MCF 10A (cell line): ENCODE measurements at regions not wholly inside any gene's neighbourhood (a gene's known extent, or its start where the extent isn't known, plus 50 kb on each side); places are given as distances from the start of the nearest gene placed in this dataset.

Source experiments
- BruUV-seq: library from RNA; stranded (reverse); fragments of 400-500 nt; replicated peaks from 2 replicates; lab custom pipeline; 2021; lab: Mats Ljungman, UMichigan
- CTCF ChIA-PET: fragments of 300-600 bp; sonication (Branson Sonifier 250); formaldehyde crosslinking; extraction: SDS; loops from one replicate; lab custom pipeline; 2021; ENCODE audit warnings: antibody characterized with exemption, inconsistent platforms; lab: Yijun Ruan, JAX
- POLR2A ChIA-PET: fragments of 300-600, 350-650 bp; sonication (Branson Sonifier 250); formaldehyde crosslinking; extraction: SDS; loops from one replicate; lab custom pipeline; 2020; ENCODE audit warnings: antibody characterized with exemption, inconsistent platforms; lab: Yijun Ruan, JAX
- DNase-seq: peaks from one replicate; pipeline ENCODE4 v3.0.0-alpha.2; 2018; ENCODE audit not compliant: unreplicated experiment
- H3K27ac Mint-ChIP-seq: one replicate; pipeline ENCODE4 v1.8.0; 2022; ENCODE audit warnings: mild to moderate bottlenecking, low read depth, mixed read lengths; ENCODE audit not compliant: unreplicated experiment
- H3K27me3 Mint-ChIP-seq: one replicate; pipeline ENCODE4 v1.8.0; 2022; ENCODE audit warnings: mixed read lengths; ENCODE audit not compliant: insufficient read depth, unreplicated experiment
- H3K36me3 Mint-ChIP-seq: one replicate; pipeline ENCODE4 v1.8.0; 2022; ENCODE audit warnings: mild to moderate bottlenecking, moderate library complexity, mixed read lengths; ENCODE audit not compliant: insufficient read depth, unreplicated experiment
- H3K4me1 Mint-ChIP-seq: one replicate; pipeline ENCODE4 v1.8.0; 2022; ENCODE audit warnings: mixed read lengths; ENCODE audit not compliant: insufficient read depth, unreplicated experiment
- H3K4me3 Mint-ChIP-seq: one replicate; pipeline ENCODE4 v1.8.0; 2022; ENCODE audit warnings: mild to moderate bottlenecking, moderate library complexity, mixed read lengths; ENCODE audit not compliant: unreplicated experiment
- H3K9me3 Mint-ChIP-seq: one replicate; pipeline ENCODE4 v1.8.0; 2022; ENCODE audit warnings: mixed read lengths; ENCODE audit not compliant: unreplicated experiment
- CTCF ChIP-seq: fragments of 200-600 bp; IDR thresholded peaks from one replicate; pipeline ENCODE4 v1.8.0; 2022; ENCODE audit warnings: antibody characterized with exemption, mild to moderate bottlenecking; ENCODE audit not compliant: unreplicated experiment
- intact Hi-C: fragments of 100-400 bp; cut with micrococcal nuclease; formaldehyde crosslinking; loops from 2 replicates; pipeline ENCODE4 v1.14.1; 2022

DNA sequence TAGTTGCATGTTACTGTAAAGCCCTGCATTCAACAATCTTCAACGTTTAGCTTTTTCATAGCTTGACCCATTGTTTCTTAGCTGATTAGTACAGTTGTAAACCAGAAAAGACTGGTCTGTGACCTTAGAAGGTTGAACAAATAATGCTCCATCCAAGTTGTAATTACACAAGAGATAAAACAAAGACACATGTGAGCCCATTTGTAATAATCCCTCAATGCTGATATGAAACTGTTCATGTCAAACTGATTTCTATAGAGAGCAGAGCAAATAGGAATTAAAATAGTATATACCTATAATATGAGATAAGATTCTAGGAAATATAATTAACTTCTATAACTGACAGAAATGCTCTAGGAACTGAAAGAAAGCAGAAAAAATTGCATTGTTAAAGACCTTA is 94.7 kb upstream of the SLC25A13 start:
- POLR2A ChIA-PET: no interaction called here
- no peak for TF ChIP-seq CTCF
- Mint-ChIP-seq H3K4me3 (no peak overlapping the region), H3K27me3 (peaks cover 44% of the 10 kb centered on the region), H3K9me3 (no peaks in the 10 kb centered on the region), H3K36me3 (no peaks in the 10 kb centered on the region), H3K27ac (no peak overlapping the region), H3K4me1 (no peaks in the 10 kb centered on the region)
- BruUV-seq: no TSS peak
- DNase-seq: no peak
- CTCF ChIA-PET: interaction anchor here (0.5 to 1.9 kb wide), 3 partner anchors 152 to 612 kb away, joined by 3 to 20 read pairs (median 4); no protein-coding TSS in a partner anchor
- intact Hi-C loops: loop anchor here (5.0 kb wide), 2 partner anchors 234 to 291 kb away; partner anchors contain the start of gene SEM1

GRCh38 chr7:96416116-96416515 is 94.2 kb upstream of the SLC25A13 start:
- BruUV-seq: no TSS peak
- H3K27me3 Mint-ChIP-seq: peaks cover 41% of the 10 kb centered on the region
- intact Hi-C loops: loop anchor here (5.0 kb wide), 2 partner anchors 234 to 291 kb away; partner anchors contain the start of gene SEM1
- no peaks in the 10 kb centered on the region for H3K36me3 Mint-ChIP-seq
- H3K4me1 Mint-ChIP-seq: no peaks in the 10 kb centered on the region
- no peaks in the 10 kb centered on the region for H3K9me3 Mint-ChIP-seq
- no peak for DNase-seq
- POLR2A ChIA-PET: interaction anchor here (0.7 kb wide), 1 partner anchor 1918 kb away, joined by 3 read pairs; no protein-coding TSS in a partner anchor
- H3K27ac Mint-ChIP-seq: no peak overlapping the region
- CTCF ChIA-PET: interaction anchor here (0.9 to 1.9 kb wide), 8 partner anchors 67 to 612 kb away, joined by 3 to 20 read pairs (median 4); no protein-coding TSS in a partner anchor
- no peak for TF ChIP-seq CTCF
- no peak overlapping the region for H3K4me3 Mint-ChIP-seq

DNA sequence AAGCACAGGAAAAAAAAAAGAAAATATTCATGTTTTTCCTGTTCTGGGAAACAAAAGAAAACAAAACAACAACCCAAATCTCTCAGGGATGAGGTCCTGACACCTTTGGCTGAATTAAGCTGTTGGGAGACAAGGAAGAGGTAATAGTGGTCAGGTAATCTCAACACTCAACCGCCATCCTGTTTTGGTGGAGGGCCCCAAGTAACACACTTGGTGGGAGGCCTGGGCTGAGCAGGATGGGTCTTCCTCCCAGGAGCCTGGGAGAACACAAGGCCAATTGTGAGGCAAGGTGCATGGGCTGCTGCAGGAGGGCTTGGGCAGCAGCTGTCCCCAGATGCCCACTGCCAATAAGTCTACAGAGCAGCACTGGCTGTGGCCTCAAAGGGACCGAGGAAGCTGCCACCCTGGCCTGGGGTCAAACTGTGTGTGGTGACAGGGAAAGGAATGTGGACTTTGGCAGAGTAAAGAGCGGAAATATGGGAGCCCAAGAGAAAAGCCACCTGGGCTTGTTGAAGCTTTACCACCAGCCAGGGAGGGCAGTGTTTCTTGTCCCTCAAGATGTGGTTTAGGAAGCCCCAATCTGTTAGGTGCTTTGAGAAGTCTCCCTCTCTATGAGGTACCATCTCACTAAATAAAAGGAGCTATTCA is 93.5 kb upstream of the SLC25A13 start:
- H3K4me1 Mint-ChIP-seq: no peaks in the 10 kb centered on the region
- H3K9me3 Mint-ChIP-seq: no peaks in the 10 kb centered on the region
- no peak overlapping the region for H3K4me3 Mint-ChIP-seq
- CTCF ChIA-PET: interaction anchor here (0.6 to 2.2 kb wide), 26 partner anchors 12 to 1441 kb away, joined by 3 to 20 read pairs (median 4); no protein-coding TSS in a partner anchor
- intact Hi-C loops: loop anchor here (1.0 to 5.0 kb wide), 5 partner anchors 233 to 612 kb away; partner anchors contain the start of gene SEM1
- H3K27me3 Mint-ChIP-seq: peaks cover 34% of the 10 kb centered on the region
- H3K36me3 Mint-ChIP-seq: no peaks in the 10 kb centered on the region
- DNase-seq: no peak
- POLR2A ChIA-PET: interaction anchor here (0.7 kb wide), 1 partner anchor 1917 kb away, joined by 3 read pairs; no protein-coding TSS in a partner anchor
- no TSS peak for BruUV-seq
- no peak for TF ChIP-seq CTCF
- no peak overlapping the region for H3K27ac Mint-ChIP-seq

- Mint-ChIP-seq H3K4me1 (no peaks in the 10 kb centered on the region), H3K36me3 (no peaks in the 10 kb centered on the region), H3K4me3 (no peak overlapping the region), H3K27ac (no peak overlapping the region), H3K27me3 (peaks cover 29% of the 10 kb centered on the region), H3K9me3 (no peaks in the 10 kb centered on the region)
- no TSS peak for BruUV-seq
- ChIA-PET POLR2A (no interaction called here), CTCF (interaction anchor here (0.6 to 2.2 kb wide), 23 partner anchors 12 to 1442 kb away, joined by 3 to 23 read pairs (median 4); no protein-coding TSS in a partner anchor)
- TF ChIP-seq CTCF: peak; percentile 82
- intact Hi-C loops: loop anchor here (1.0 to 5.0 kb wide), 5 partner anchors 233 to 612 kb away; partner anchors contain the start of gene SEM1
- peak; percentile 73 for DNase-seq
Measured at GRCh38 chr7:96414931-96415292, 93.0 kb upstream of the SLC25A13 start.
